Epithelial cell of esophagus (primary cell): ENCODE measurements at regions not wholly inside any gene's neighbourhood (a gene's known extent, or its start where the extent isn't known, plus 50 kb on each side); places are given as distances from the start of the nearest gene placed in this dataset.

ENCODE experiments used
- DNase-seq: peaks from one replicate; pipeline ENCODE4 v3.0.0; 2010; ENCODE audit warnings: low read depth
- H3K4me3 ChIP-seq: 2 replicates; pipeline ENCODE4 v1.5.1; 2011; ENCODE audit warnings: mild to moderate bottlenecking, low read length, control low read depth
- CTCF ChIP-seq: IDR thresholded peaks from 2 replicates; pipeline ENCODE4 v1.5.1; 2011; ENCODE audit warnings: low read depth, mild to moderate bottlenecking, low read length, control low read depth, inconsistent platforms; ENCODE audit not compliant: insufficient read depth; ENCODE audit errors: missing control alignments

DNA sequence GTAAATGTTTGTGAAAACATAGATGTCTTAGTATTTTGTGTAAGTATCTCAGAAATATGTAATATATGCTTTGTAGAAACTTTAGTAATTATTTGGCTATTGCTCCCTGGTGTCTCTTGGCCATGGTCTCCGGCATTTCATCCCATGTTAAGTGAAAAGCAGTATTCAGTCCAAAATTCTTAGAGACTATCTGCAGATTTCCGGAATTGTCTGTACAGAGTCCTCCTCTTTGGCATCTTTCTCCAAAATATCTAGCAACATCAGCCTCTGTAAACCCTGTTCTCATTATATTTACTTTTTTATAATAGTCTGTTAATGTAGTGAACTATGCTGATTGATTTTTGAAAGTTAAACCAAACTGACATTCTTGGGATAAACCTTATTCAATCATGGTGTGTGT lies 352.7 kb downstream of the ARPP21 start:
- DNase-seq, result no peak
- H3K4me3 ChIP-seq, result no peak overlapping the region
- no peak for TF ChIP-seq CTCF

DNA sequence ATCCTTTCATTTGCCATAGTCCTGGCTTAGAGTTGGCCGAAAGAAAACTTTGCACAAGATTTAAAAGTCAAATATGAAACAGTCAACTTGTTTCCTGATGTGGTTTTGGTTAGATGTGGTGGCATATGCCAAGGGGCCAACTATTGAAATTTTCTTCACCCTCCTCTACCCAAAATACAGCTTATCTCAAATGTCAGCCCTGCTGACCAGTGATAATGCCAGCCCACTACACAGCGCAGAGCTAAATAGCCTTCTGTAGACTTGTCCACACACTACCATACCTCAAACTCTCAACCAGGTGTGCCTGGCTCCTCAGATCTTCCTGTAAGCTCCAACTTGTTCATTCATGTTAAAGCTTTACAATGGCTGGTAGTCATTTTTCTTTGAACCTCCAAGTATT lies 368.5 kb upstream of the STAC start:
- DNase-seq, result peak; percentile 18
- no peak overlapping the region for H3K4me3 ChIP-seq
- no peak for TF ChIP-seq CTCF

GRCh38 chr3:36013425-36013824 lies 366.9 kb upstream of the STAC start:
- no peak overlapping the region for H3K4me3 ChIP-seq
- no peak for TF ChIP-seq CTCF
- DNase-seq, result no peak

DNA sequence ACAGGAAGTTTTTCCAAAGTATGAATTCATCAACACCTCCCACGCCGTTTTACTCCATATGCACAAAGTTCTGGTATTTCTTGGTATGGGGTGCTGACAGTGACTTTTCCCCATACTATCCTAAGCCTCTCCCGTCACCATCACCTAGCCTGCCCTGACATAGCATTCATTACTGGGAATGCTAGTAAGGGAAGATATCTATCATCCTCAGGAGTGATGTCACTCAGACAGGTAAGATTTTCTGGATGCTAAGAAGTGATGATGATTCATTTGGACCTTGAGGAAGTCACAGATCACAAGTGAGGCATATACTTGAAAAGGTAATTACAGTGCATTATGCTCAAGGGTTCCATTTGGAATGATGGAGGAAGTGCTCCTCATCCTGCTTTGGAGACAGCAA lies 355.1 kb upstream of the STAC start:
- H3K4me3 ChIP-seq, result no peak overlapping the region
- no peak for TF ChIP-seq CTCF
- DNase-seq, result peak; percentile 5

DNA sequence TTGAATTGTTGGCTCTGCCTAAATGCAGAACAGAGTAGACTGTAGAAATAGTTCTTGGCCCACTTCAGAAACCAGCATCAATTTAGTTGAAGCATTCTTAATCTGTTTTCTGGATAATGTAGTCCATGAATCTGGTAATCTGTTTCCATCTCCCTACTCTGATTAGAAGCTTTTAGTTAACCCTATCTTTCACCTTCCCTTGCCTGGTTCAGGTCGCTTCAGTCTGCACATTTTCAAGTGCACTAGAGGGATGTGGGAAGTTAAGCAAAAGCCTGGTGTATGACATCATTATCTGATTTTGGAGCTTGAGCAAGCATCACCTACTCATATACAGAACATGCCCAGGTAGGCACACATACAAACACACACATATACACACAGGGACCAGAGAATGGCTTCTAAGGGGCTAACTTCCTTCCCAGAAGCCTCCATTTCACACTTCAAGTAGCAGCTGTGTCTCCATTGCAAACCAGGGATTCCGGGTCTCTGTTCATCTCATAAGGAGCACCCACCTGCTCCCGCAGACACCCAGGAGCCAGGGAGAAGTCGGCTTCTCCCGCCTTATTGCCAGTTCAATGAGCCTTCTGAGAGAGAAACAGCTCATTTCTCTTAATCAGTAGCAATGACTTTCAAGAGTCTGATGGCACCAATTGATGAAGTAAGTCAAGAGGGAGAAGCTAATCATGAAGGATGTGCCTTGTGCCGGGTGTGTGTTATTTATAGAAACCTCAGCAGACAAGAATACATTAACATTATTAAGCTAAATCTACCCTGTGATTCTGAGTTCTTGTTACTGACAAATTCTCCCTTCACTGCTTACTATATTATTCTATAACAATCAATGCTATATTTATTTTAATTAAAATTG lies 347.9 kb upstream of the STAC start:
- no peak for TF ChIP-seq CTCF
- no peak overlapping the region for H3K4me3 ChIP-seq
- no peak for DNase-seq

DNA sequence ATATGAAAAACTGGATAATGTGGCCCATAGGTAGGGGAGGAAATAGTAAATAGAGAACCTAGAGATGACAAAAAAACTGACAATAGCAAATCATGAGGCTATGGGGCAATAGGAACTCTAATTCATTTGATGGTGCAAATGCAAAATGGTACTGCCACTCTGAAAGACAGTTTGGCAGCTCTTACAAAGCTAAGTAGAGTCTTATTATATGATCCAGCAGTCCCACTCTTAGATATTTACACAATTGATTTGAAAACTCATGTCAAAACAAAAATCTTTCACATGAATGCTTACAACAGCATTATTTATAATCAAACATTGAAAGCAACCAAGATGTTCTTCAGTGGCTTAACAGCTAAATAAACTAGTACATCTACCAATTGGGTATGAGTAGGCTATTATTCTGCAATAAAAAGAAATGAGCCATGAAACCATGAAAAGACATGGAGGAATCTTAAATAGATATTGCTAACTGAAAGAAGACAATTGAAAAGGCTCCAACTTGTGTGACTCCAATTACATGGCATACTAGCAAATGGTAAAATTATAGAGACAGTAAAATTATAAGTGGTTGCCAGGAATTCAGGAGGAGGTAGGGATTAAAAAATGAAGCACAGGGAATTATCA lies 321.8 kb upstream of the STAC start:
- no peak overlapping the region for H3K4me3 ChIP-seq
- no peak for TF ChIP-seq CTCF
- DNase-seq, result no peak

DNA sequence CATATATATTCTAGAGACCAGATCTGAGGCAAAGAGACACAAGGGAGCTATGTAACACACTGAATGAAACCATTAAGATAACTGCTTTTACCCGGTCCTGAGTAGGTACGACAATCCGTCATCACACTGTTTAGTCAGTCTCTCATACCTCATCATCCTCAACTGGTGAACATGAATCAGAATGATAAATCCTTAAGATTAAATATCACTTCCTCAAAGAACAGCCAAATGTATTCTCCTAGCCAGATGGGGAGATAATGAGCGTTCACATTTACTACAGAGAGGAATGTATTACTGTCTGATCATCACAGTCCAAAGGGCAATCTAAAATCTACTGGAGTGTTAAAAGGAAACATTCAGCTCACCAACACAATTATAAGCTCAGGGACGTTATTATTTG lies 319.4 kb upstream of the STAC start:
- peak; percentile 3 for DNase-seq
- H3K4me3 ChIP-seq, result no peak overlapping the region
- TF ChIP-seq CTCF, result no peak
